ENCODE measurements at regions not wholly inside any gene's neighbourhood (a gene's known extent, or its start where the extent isn't known, plus 50 kb on each side); places are given as distances from the start of the nearest gene placed in this dataset.

DNA sequence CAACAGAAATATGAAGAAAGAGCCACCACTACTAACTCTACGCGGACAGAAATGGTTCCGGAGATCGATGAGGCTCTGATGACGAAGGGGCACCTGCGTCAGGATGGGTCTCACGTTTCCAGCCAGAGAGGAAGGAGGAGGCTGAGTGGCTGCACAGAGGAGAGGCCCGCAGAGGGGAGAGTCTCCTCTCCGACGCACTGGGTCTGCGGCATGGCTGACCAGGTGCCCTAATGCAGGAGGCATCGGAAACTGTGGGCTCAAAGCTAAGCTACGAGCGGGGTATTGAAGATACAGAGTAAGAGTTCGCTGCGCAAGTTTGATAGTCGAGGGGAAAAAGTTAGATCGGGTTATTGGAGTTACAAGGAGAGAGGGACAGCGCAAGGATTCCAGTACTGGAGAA lies 69.9 kb downstream of the TTLL2 start:
- Histone ChIP-seq H3K9me3 (ENCODE audit: insufficient read depth, low read depth) (no peaks in the 10 kb centered on the region), H3K27me3 (ENCODE audit: insufficient read depth, low read depth) (peaks cover 84% of the 10 kb centered on the region), H3K36me3 (ENCODE audit: low read depth) (no peaks in the 10 kb centered on the region), H3K27ac (no peak overlapping the region), H3K4me1 (replicated peaks; ENCODE audit: insufficient read depth) (no peaks in the 10 kb centered on the region), H4K20me1 (ENCODE audit: insufficient read depth) (no peaks in the 10 kb centered on the region), H3K79me2 (ENCODE audit: low read depth) (no peaks in the 10 kb centered on the region), H3K4me2 (no peak overlapping the region), H3K9me2 (ENCODE audit: insufficient read depth) (no peaks in the 10 kb centered on the region), H2AFZ (no peak overlapping the region), H3K4me3 (no peak overlapping the region), H3F3A (ENCODE audit: insufficient read depth, low read depth) (no peaks in the 10 kb centered on the region)
- no TSS peak for BruUV-seq (replicated peaks)
- CTCF ChIA-PET = no interaction called here
- TF ChIP-seq CTCF (conservative IDR thresholded peaks at IDR 0.05) (no peak), EZH2 (IDR thresholded peaks at IDR 0.05; ENCODE audit: low read depth) (no peak)
- intact Hi-C loops (cut with micrococcal nuclease; ENCODE audit: unreplicated experiment) = no loop called here
- POLR2A ChIA-PET (ENCODE audit: unreplicated experiment) = no interaction called here
- no peak for DNase-seq

GRCh38 chr6:167396068-167396658 lies 71.3 kb downstream of the TTLL2 start:
- Histone ChIP-seq H3K27ac (no peak overlapping the region), H3K9me3 (ENCODE audit: insufficient read depth, low read depth) (no peaks in the 10 kb centered on the region), H3K36me3 (ENCODE audit: low read depth) (no peaks in the 10 kb centered on the region), H3K27me3 (ENCODE audit: insufficient read depth, low read depth) (peaks cover 89% of the 10 kb centered on the region), H3K4me1 (replicated peaks; ENCODE audit: insufficient read depth) (no peaks in the 10 kb centered on the region), H4K20me1 (ENCODE audit: insufficient read depth) (no peaks in the 10 kb centered on the region), H3K4me3 (no peak overlapping the region), H3K4me2 (no peak overlapping the region), H3K79me2 (ENCODE audit: low read depth) (no peaks in the 10 kb centered on the region), H3F3A (ENCODE audit: insufficient read depth, low read depth) (no peaks in the 10 kb centered on the region), H2AFZ (no peak overlapping the region), H3K9me2 (ENCODE audit: insufficient read depth) (no peaks in the 10 kb centered on the region)
- DNase-seq = no peak
- POLR2A ChIA-PET (ENCODE audit: unreplicated experiment) = no interaction called here
- no peak for TF ChIP-seq EZH2 (IDR thresholded peaks at IDR 0.05; ENCODE audit: low read depth)
- TF ChIP-seq CTCF (conservative IDR thresholded peaks at IDR 0.05) = no peak
- BruUV-seq (replicated peaks) = no TSS peak
- CTCF ChIA-PET = no interaction called here
- intact Hi-C loops (cut with micrococcal nuclease; ENCODE audit: unreplicated experiment) = no loop called here

DNA sequence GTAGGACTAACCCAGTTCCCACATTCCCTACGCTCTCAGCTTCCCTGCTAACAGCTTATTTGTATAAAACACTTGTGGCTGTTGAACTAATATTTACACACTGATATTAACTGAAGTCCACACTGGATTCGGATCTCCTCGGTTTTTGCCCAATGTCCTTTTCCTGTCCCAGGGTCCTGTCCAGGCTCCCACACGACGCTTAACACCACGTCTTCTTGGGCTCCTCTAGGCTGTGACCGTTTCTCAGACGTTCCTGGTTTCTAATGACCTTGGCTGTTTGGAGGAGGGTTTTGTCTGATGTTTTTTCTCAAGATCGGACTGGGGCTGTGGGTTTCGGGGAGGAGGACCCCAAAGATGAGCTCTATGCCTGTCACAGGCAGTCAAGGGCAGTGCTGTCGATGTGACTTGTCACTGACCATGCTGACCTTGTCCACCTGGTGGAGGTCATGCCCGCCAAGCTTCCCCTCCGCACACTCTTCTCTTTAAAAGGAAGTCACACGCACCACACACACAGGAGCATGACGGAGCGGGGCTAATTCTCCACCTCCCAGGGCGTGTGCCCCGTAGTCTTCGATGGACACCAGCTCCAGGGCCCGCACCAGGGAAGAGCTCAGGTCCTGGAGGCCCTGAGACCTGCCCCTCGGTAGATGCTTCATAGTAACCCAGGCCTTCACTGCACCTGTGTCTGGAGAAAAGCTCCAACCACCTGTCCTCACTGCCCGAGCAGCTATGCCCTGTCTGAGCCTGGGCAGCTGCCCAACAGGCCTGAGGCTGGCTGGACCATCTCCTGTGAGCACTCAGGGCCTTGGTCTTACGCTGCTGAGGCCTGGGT lies 72.0 kb downstream of the TTLL2 start:
- H3K4me2 ChIP-seq = no peak overlapping the region
- no peaks in the 10 kb centered on the region for H3F3A ChIP-seq (ENCODE audit: insufficient read depth, low read depth)
- peaks cover 91% of the 10 kb centered on the region for H3K27me3 ChIP-seq (ENCODE audit: insufficient read depth, low read depth)
- H3K9me2 ChIP-seq (ENCODE audit: insufficient read depth) = no peaks in the 10 kb centered on the region
- DNase-seq = no peak
- H3K4me3 ChIP-seq = no peak overlapping the region
- H3K36me3 ChIP-seq (ENCODE audit: low read depth) = no peaks in the 10 kb centered on the region
- BruUV-seq (replicated peaks) = no TSS peak
- intact Hi-C loops (cut with micrococcal nuclease; ENCODE audit: unreplicated experiment) = no loop called here
- ChIA-PET CTCF (no interaction called here), POLR2A (ENCODE audit: unreplicated experiment) (no interaction called here)
- H3K79me2 ChIP-seq (ENCODE audit: low read depth) = no peaks in the 10 kb centered on the region
- no peaks in the 10 kb centered on the region for H4K20me1 ChIP-seq (ENCODE audit: insufficient read depth)
- no peaks in the 10 kb centered on the region for H3K9me3 ChIP-seq (ENCODE audit: insufficient read depth, low read depth)
- no peak overlapping the region for H3K27ac ChIP-seq
- H2AFZ ChIP-seq = no peak overlapping the region
- H3K4me1 ChIP-seq (replicated peaks; ENCODE audit: insufficient read depth) = no peaks in the 10 kb centered on the region
- no peak for TF ChIP-seq EZH2 (IDR thresholded peaks at IDR 0.05; ENCODE audit: low read depth)
- TF ChIP-seq CTCF (conservative IDR thresholded peaks at IDR 0.05) = no peak

All from PC-9 (cell line).